H1 (cell line): ENCODE measurements at regions not wholly inside any gene's neighbourhood (a gene's known extent, or its start where the extent isn't known, plus 50 kb on each side); places are given as distances from the start of the nearest gene placed in this dataset.

Experiments
- CREB1 ChIP-seq: IDR thresholded peaks from 2 replicates; pipeline ENCODE4 v1.6.1; 2012; ENCODE audit warnings: inconsistent platforms
- GTF2F1 ChIP-seq: IDR thresholded peaks from 2 replicates; pipeline ENCODE4 v1.6.1; 2012; ENCODE audit warnings: low read depth, low read length, improper control_type of control experiment, borderline replicate concordance
- KDM5A ChIP-seq: fragments of 200-600 bp; IDR thresholded peaks from 2 replicates; pipeline ENCODE4 v1.7.1; 2012; ENCODE audit warnings: mild to moderate bottlenecking, low read length, inconsistent platforms, mixed read lengths
- POLR2AphosphoS5 ChIP-seq: IDR thresholded peaks from 2 replicates; pipeline ENCODE4 v1.6.1; 2011; ENCODE audit warnings: low read depth, low read length

- TF ChIP-seq CREB1, result no peak
- TF ChIP-seq POLR2AphosphoS5, result no peak
- no peak for TF ChIP-seq KDM5A
- no peak for TF ChIP-seq GTF2F1
Observed at GRCh38 chr13:40261947-40262346, 404.5 kb downstream of the FOXO1 start (continued).
